Esophagus muscularis mucosa (tissue), 4 donors: ENCODE measurements at regions not wholly inside any gene's neighbourhood (a gene's known extent, or its start where the extent isn't known, plus 50 kb on each side); places are given as distances from the start of the nearest gene placed in this dataset.

Source experiments
- EP300 ChIP-seq: sonication (generic); formaldehyde crosslinking; IDR thresholded peaks from one replicate; pipeline ENCODE4 v1.6.1; 2017; ENCODE audit warnings: antibody characterized with exemption
- POLR2A ChIP-seq: fragments of 450-650 bp; IDR thresholded peaks from one replicate; pipeline ENCODE4 v1.6.1; 2017; ENCODE audit warnings: antibody characterized with exemption, moderate library complexity, mild to moderate bottlenecking, low read depth
- POLR2AphosphoS5 ChIP-seq, 2 donors: sonication (generic); formaldehyde crosslinking; IDR thresholded peaks; one replicate each; pipeline ENCODE4 v1.6.1; 2017; ENCODE audit warnings: antibody characterized with exemption in 2 of 2
- TF ChIP-seq, protein P1 (sequence below), 3 experiments: fragments of 200-600 bp in 2 of 3; fragments of 450-650 bp in 1 of 3; sonication (generic) in 2 of 3; IDR thresholded peaks; one replicate each; pipeline ENCODE4 v1.5.1; 2017 to 2019; ENCODE audit warnings: antibody characterized with exemption in 3 of 3, mild to moderate bottlenecking in 2 of 3, moderate library complexity in 1 of 3

DNA sequence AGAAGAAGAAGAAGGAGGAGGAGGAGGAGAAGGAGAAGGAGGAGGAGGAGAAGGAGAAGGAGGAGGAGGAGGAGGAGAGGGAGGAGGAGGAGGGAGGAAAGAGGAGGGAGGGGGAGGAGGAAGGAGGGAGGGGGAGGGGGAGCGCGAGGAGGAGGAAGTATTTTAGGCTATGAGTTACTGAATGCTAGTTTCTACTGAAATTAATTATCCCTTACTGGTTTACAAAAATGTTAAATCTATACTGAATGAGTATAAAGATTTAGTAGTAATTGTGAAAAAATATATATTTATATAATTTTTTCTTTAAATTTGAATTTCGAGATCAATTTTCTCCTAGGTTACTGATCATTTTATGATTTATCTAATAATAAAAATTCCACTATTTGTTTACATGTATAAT, 1769.0 kb upstream of the NUDT12 start:
- no peak for TF ChIP-seq POLR2AphosphoS5 (IDR thresholded peaks at IDR 0.05)
- TF ChIP-seq, protein P1, sequence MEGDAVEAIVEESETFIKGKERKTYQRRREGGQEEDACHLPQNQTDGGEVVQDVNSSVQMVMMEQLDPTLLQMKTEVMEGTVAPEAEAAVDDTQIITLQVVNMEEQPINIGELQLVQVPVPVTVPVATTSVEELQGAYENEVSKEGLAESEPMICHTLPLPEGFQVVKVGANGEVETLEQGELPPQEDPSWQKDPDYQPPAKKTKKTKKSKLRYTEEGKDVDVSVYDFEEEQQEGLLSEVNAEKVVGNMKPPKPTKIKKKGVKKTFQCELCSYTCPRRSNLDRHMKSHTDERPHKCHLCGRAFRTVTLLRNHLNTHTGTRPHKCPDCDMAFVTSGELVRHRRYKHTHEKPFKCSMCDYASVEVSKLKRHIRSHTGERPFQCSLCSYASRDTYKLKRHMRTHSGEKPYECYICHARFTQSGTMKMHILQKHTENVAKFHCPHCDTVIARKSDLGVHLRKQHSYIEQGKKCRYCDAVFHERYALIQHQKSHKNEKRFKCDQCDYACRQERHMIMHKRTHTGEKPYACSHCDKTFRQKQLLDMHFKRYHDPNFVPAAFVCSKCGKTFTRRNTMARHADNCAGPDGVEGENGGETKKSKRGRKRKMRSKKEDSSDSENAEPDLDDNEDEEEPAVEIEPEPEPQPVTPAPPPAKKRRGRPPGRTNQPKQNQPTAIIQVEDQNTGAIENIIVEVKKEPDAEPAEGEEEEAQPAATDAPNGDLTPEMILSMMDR (IDR thresholded peaks at IDR 0.05): no peak
- TF ChIP-seq POLR2A: no peak
- TF ChIP-seq EP300: no peak
